ENCODE measurements at regions not wholly inside any gene's neighbourhood (a gene's known extent, or its start where the extent isn't known, plus 50 kb on each side); places are given as distances from the start of the nearest gene placed in this dataset.

DNA sequence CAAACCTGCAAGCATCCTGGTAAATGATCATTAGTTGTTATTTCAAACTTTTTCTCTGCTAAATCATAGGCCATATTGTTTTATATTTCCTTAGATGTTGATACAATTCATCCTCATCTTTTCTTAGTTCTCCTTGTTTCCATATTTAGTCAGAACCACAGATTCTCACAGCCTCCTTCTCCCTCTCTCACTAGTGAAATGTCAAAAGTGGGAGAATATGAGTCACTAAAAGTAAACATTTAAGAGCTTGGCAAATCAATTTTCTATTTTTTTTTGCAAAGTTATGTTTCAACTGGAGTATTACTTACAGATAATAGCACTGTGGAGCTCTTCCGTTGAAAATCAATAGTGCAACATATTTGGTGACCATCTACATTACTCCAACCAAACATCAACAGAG is 308.8 kb downstream of the COL11A1 start:
- TF ChIP-seq ZNF146 (tag by site-specific recombination; IDR thresholded peaks at IDR 0.05), result no peak
- TF ChIP-seq ZNF2 (tag by site-specific recombination; IDR thresholded peaks at IDR 0.05), result no peak
- TF ChIP-seq ZNF169 (tag by site-specific recombination; IDR thresholded peaks at IDR 0.05), result no peak
- TF ChIP-seq ZNF768 (tag by site-specific recombination; IDR thresholded peaks at IDR 0.05), result no peak
- no peak for TF ChIP-seq ZNF37A (tag by site-specific recombination; IDR thresholded peaks at IDR 0.05)
- TF ChIP-seq ZNF16 (tag by site-specific recombination; IDR thresholded peaks at IDR 0.05; ENCODE audit: low read depth), result no peak
- TF ChIP-seq ZNF664 (tag by site-specific recombination; IDR thresholded peaks at IDR 0.05), result no peak
- TF ChIP-seq PRDM1 (tag by site-specific recombination; IDR thresholded peaks at IDR 0.05), result no peak
- Histone ChIP-seq H3K4me1 (ENCODE audit: control insufficient read depth, insufficient read depth, low read length) (no peaks in the 10 kb centered on the region), H3K9me3 (ENCODE audit: control insufficient read depth, insufficient read depth, low read depth, low read length) (no peaks in the 10 kb centered on the region), H3K36me3 (ENCODE audit: control insufficient read depth in 2 of 2, insufficient read depth in 1 of 2, low read length in 2 of 2) (no peaks in the 10 kb centered on the region), H3K27ac (ENCODE audit: extremely low read depth, low read depth, low read length) (no peak overlapping the region), H3K4me3 (ENCODE audit: low read depth, low read length) (no peak overlapping the region)
- POLR2A ChIA-PET, result no interaction called here
- CTCF ChIA-PET, result no interaction called here

DNA sequence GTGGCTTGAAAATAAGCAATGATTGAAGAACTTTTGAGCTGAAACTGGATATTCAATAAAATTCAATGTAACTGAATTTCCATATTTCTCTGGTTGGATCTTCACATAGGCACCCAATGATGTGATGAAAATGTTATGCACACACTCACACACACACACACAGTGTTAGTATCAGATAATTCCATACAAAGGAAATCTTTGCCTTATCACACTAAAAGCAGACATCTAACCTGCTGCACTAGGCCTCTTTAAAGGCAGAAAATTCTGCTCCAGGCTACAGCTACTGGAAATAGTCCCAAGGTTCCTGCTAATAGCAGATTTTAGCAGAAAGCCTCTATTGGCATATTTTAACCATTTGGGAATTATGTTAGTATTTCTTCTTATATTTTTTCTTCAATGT is 309.6 kb downstream of the COL11A1 start:
- CTCF ChIA-PET, result no interaction called here
- H3K36me3 ChIP-seq (ENCODE audit: control insufficient read depth in 2 of 2, insufficient read depth in 1 of 2, low read length in 2 of 2), result no peaks in the 10 kb centered on the region
- H3K27ac ChIP-seq (ENCODE audit: extremely low read depth, low read depth, low read length), result no peak overlapping the region
- no peaks in the 10 kb centered on the region for H3K9me3 ChIP-seq (ENCODE audit: control insufficient read depth, insufficient read depth, low read depth, low read length)
- H3K4me1 ChIP-seq (ENCODE audit: control insufficient read depth, insufficient read depth, low read length), result no peaks in the 10 kb centered on the region
- POLR2A ChIA-PET, result no interaction called here
- no peak for TF ChIP-seq GLIS2 (tag by site-specific recombination; IDR thresholded peaks at IDR 0.05)
- TF ChIP-seq ZNF423 (tag by site-specific recombination; IDR thresholded peaks at IDR 0.05), result no peak
- no peak for TF ChIP-seq GFI1B (tag by site-specific recombination; IDR thresholded peaks at IDR 0.05)
- no peak for TF ChIP-seq ZNF48 (tag by site-specific recombination; IDR thresholded peaks at IDR 0.05)
- TF ChIP-seq ZNF16 (tag by site-specific recombination; IDR thresholded peaks at IDR 0.05; ENCODE audit: low read depth), result no peak
- TF ChIP-seq ZNF560 (tag by site-specific recombination; IDR thresholded peaks at IDR 0.05; ENCODE audit: borderline replicate concordance), result no peak
- no peak for TF ChIP-seq ZNF558 (tag by site-specific recombination; IDR thresholded peaks at IDR 0.05)
- TF ChIP-seq, protein P1, sequence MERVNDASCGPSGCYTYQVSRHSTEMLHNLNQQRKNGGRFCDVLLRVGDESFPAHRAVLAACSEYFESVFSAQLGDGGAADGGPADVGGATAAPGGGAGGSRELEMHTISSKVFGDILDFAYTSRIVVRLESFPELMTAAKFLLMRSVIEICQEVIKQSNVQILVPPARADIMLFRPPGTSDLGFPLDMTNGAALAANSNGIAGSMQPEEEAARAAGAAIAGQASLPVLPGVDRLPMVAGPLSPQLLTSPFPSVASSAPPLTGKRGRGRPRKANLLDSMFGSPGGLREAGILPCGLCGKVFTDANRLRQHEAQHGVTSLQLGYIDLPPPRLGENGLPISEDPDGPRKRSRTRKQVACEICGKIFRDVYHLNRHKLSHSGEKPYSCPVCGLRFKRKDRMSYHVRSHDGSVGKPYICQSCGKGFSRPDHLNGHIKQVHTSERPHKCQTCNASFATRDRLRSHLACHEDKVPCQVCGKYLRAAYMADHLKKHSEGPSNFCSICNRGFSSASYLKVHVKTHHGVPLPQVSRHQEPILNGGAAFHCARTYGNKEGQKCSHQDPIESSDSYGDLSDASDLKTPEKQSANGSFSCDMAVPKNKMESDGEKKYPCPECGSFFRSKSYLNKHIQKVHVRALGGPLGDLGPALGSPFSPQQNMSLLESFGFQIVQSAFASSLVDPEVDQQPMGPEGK (tag by site-specific recombination; IDR thresholded peaks at IDR 0.05), result no peak
- no peak for TF ChIP-seq ZNF501 (tag by site-specific recombination; IDR thresholded peaks at IDR 0.05)
- no peak for TF ChIP-seq ZNF521 (tag by site-specific recombination; IDR thresholded peaks at IDR 0.05)
- TF ChIP-seq, protein P2, sequence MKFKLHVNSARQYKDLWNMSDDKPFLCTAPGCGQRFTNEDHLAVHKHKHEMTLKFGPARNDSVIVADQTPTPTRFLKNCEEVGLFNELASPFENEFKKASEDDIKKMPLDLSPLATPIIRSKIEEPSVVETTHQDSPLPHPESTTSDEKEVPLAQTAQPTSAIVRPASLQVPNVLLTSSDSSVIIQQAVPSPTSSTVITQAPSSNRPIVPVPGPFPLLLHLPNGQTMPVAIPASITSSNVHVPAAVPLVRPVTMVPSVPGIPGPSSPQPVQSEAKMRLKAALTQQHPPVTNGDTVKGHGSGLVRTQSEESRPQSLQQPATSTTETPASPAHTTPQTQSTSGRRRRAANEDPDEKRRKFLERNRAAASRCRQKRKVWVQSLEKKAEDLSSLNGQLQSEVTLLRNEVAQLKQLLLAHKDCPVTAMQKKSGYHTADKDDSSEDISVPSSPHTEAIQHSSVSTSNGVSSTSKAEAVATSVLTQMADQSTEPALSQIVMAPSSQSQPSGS (tag by site-specific recombination; IDR thresholded peaks at IDR 0.05; ENCODE audit: low read depth), result no peak
- TF ChIP-seq, protein P3, sequence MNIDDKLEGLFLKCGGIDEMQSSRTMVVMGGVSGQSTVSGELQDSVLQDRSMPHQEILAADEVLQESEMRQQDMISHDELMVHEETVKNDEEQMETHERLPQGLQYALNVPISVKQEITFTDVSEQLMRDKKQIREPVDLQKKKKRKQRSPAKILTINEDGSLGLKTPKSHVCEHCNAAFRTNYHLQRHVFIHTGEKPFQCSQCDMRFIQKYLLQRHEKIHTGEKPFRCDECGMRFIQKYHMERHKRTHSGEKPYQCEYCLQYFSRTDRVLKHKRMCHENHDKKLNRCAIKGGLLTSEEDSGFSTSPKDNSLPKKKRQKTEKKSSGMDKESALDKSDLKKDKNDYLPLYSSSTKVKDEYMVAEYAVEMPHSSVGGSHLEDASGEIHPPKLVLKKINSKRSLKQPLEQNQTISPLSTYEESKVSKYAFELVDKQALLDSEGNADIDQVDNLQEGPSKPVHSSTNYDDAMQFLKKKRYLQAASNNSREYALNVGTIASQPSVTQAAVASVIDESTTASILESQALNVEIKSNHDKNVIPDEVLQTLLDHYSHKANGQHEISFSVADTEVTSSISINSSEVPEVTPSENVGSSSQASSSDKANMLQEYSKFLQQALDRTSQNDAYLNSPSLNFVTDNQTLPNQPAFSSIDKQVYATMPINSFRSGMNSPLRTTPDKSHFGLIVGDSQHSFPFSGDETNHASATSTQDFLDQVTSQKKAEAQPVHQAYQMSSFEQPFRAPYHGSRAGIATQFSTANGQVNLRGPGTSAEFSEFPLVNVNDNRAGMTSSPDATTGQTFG (tag by site-specific recombination; IDR thresholded peaks at IDR 0.05; ENCODE audit: borderline replicate concordance), result no peak
- TF ChIP-seq, protein P4, sequence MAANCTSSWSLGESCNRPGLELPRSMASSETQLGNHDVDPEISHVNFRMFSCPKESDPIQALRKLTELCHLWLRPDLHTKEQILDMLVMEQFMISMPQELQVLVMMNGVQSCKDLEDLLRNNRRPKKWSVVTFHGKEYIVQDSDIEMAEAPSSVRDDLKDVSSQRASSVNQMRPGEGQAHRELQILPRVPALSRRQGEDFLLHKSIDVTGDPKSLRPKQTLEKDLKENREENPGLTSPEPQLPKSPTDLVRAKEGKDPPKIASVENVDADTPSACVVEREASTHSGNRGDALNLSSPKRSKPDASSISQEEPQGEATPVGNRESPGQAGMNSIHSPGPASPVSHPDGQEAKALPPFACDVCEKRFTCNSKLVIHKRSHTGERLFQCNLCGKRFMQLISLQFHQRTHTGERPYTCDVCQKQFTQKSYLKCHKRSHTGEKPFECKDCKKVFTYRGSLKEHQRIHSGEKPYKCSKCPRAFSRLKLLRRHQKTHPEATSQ (tag by site-specific recombination; IDR thresholded peaks at IDR 0.05), result no peak
- no peak for TF ChIP-seq ZNF600 (tag by site-specific recombination; IDR thresholded peaks at IDR 0.05)
- no peak overlapping the region for H3K4me3 ChIP-seq (ENCODE audit: low read depth, low read length)
